Activated T-cell treated with anti-CD3 and anti-CD28 coated beads, Interleukin-2, amount 50 U/mL, for 72 hours (primary cell): ENCODE measurements at regions not wholly inside any gene's neighbourhood (a gene's known extent, or its start where the extent isn't known, plus 50 kb on each side); places are given as distances from the start of the nearest gene placed in this dataset.

Source experiments
- ATAC-seq, 2 donors: fragments of 150-1000 bp; cut with Tn5 transposase; replicated peaks in 1 of 2; 2 replicates each; pipeline ENCODE4 v1.10.0; 2021; ENCODE audit warnings: moderate library complexity in 2 of 2, mild to moderate bottlenecking in 1 of 2
- DNase-seq, 2 donors: peaks; one replicate each; pipeline ENCODE4 v3.0.0; 2021 to 2022; ENCODE audit warnings: mixed read lengths in 1 of 2
- H3K27ac Mint-ChIP-seq: one replicate; pipeline ENCODE4 v1.8.0; 2022; ENCODE audit warnings: mild to moderate bottlenecking, moderate library complexity, mixed read lengths
- H3K27me3 Mint-ChIP-seq: one replicate; pipeline ENCODE4 v1.8.0; 2022; ENCODE audit warnings: low read depth, mixed read lengths
- H3K36me3 Mint-ChIP-seq, 2 donors: one replicate each; pipeline ENCODE4 v1.8.0; 2022; ENCODE audit warnings: mixed read lengths in 2 of 2, mild to moderate bottlenecking in 1 of 2; ENCODE audit not compliant: insufficient read depth in 2 of 2
- H3K4me1 Mint-ChIP-seq: one replicate; pipeline ENCODE4 v1.8.0; 2022; ENCODE audit warnings: low read depth, mixed read lengths
- H3K4me3 Mint-ChIP-seq, 2 donors: one replicate each; pipeline ENCODE4 v1.8.0; 2022; ENCODE audit warnings: mild to moderate bottlenecking in 2 of 2, mixed read lengths in 2 of 2, moderate library complexity in 2 of 2
- H3K9me3 Mint-ChIP-seq, 2 donors: one replicate each; pipeline ENCODE4 v1.8.0; 2022; ENCODE audit warnings: mixed read lengths in 2 of 2

DNA sequence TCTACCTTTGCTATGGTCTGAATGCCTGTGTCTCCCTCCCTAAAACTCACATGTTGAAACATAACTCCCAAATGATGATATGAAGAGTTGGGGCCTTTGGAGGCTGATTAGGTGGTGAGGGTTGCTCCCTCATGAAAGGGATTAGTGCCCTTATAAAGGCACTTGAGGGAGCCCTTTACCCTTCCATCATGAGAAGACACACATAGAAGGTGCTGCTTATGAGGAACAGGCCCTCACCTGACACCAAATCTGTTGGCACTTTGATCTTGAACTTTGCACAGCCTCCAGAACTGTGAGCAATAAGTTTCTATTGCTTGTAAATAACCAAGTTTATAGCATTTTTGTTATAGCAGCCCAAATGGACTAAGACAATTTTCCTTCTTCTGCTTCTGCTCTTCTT is 76.2 kb upstream of the ADAMTS9 start:
- H3K4me1 Mint-ChIP-seq: no peaks in the 10 kb centered on the region
- no peak overlapping the region for H3K4me3 Mint-ChIP-seq
- ATAC-seq (no peak), DNase-seq (no peak)
- no peaks in the 10 kb centered on the region for H3K27me3 Mint-ChIP-seq
- H3K9me3 Mint-ChIP-seq: peaks cover 2 to 5% of the 10 kb centered on the region in 2 donors
- H3K36me3 Mint-ChIP-seq: no peaks in the 10 kb centered on the region
- H3K27ac Mint-ChIP-seq: no peak overlapping the region

GRCh38 chr3:64761729-64762128 is 73.9 kb upstream of the ADAMTS9 start:
- ATAC-seq (no peak), DNase-seq (no peak)
- H3K36me3 Mint-ChIP-seq: no peaks in the 10 kb centered on the region
- no peak overlapping the region for H3K27ac Mint-ChIP-seq
- no peak overlapping the region for H3K4me3 Mint-ChIP-seq
- no peaks in the 10 kb centered on the region for H3K27me3 Mint-ChIP-seq
- no peaks in the 10 kb centered on the region for H3K4me1 Mint-ChIP-seq
- H3K9me3 Mint-ChIP-seq: peaks cover 2 to 5% of the 10 kb centered on the region in 2 donors

DNA sequence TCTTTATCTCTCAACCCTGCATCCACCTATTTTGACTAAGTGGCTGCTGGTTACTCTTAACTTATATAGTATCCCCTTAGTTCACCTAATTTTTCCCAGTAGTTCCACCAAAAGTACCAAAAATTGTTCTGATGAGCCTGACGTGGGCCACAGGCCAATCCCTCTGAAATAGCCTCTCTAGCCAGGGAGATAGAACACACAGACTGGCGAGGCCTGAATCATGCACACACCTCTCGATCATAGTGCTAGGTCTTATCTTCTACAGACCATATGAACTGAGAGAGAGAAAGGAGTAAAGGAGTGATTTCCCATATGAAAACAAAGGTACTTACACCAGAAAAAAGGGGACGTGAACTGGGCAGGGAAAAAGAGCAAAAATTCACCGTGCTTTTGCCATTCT is 72.5 kb upstream of the ADAMTS9 start:
- Mint-ChIP-seq H3K27ac (no peak overlapping the region), H3K4me3 (no peak overlapping the region), H3K4me1 (no peaks in the 10 kb centered on the region), H3K9me3 (peaks cover 2 to 5% of the 10 kb centered on the region in 2 donors), H3K36me3 (no peaks in the 10 kb centered on the region), H3K27me3 (no peaks in the 10 kb centered on the region)
- ATAC-seq (no peak), DNase-seq (no peak)

DNA sequence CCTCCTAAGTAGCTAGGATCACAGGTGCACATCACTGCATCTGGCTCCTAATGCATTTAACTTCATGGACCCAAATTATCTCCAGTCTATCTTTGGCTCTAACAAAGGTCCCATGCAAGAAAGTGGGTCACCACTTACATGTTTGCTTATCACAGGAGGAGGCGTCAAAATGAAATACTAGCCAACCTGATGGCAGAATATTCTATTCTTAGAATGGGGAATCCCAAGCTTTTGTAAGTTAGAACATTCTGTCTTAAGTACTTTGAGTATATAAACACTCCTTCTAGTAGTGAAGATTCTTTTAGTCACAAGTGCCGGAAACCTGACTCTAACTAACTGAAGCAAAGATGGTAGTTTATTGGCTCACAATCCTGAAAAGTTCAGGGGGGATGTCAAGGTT is 72.0 kb upstream of the ADAMTS9 start:
- ATAC-seq: no peak
- Mint-ChIP-seq H3K27ac (no peak overlapping the region), H3K9me3 (peaks cover 2 to 5% of the 10 kb centered on the region in 2 donors), H3K27me3 (no peaks in the 10 kb centered on the region), H3K4me1 (no peaks in the 10 kb centered on the region), H3K4me3 (no peak overlapping the region), H3K36me3 (no peaks in the 10 kb centered on the region)
- DNase-seq: no peak

- H3K9me3 Mint-ChIP-seq: peaks cover 3 to 5% of the 10 kb centered on the region in 2 donors
- no peaks in the 10 kb centered on the region for H3K36me3 Mint-ChIP-seq
- DNase-seq (no peak), ATAC-seq (no peak)
- no peaks in the 10 kb centered on the region for H3K27me3 Mint-ChIP-seq
- no peak overlapping the region for H3K4me3 Mint-ChIP-seq
- no peaks in the 10 kb centered on the region for H3K4me1 Mint-ChIP-seq
- H3K27ac Mint-ChIP-seq: no peak overlapping the region
Measured at GRCh38 chr3:64756398-64756986, 68.7 kb upstream of the ADAMTS9 start.

DNA sequence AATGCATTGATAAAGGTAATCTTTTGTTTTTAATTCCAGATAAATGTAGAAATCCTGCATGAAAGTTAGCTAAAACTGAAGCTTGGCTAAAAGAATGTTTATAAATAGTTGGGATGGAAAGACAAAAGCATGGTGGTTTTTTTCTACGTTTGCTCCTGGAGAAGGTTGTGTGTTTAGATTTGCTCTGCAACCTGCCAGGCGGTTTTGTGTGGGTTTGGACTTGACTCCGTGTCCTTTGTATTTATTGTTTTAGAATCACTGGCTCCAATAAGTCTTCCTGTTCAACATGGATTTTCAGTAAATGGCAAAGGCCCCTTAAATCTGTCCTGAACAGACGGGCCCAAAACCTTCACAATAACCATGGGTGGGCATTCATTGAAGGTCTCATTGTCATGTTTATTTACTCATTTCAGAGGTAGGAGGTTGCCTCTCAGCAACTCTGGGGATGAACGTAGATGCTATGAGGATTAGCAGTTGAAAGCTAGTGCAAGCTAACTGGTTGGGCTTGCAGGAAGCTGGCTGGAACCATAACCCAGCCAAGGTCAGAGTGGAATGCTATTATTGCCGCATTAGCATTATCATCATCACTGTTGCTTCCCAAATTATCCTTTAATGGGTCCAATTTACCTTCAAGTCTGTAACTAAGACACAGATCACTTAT is 60.6 kb upstream of the ADAMTS9 start:
- DNase-seq (no peak), ATAC-seq (no peak)
- Mint-ChIP-seq H3K27ac (no peak overlapping the region), H3K27me3 (no peaks in the 10 kb centered on the region), H3K4me1 (no peaks in the 10 kb centered on the region), H3K9me3 (peaks cover 0 to 3% of the 10 kb centered on the region in 2 donors), H3K4me3 (no peak overlapping the region), H3K36me3 (no peaks in the 10 kb centered on the region)

GRCh38 chr3:64747679-64748078 is 59.9 kb upstream of the ADAMTS9 start:
- DNase-seq (no peak), ATAC-seq (no peak)
- no peak overlapping the region for H3K27ac Mint-ChIP-seq
- H3K36me3 Mint-ChIP-seq: no peaks in the 10 kb centered on the region
- H3K27me3 Mint-ChIP-seq: no peaks in the 10 kb centered on the region
- H3K9me3 Mint-ChIP-seq: peaks cover 0 to 3% of the 10 kb centered on the region in 2 donors
- no peak overlapping the region for H3K4me3 Mint-ChIP-seq
- no peaks in the 10 kb centered on the region for H3K4me1 Mint-ChIP-seq

DNA sequence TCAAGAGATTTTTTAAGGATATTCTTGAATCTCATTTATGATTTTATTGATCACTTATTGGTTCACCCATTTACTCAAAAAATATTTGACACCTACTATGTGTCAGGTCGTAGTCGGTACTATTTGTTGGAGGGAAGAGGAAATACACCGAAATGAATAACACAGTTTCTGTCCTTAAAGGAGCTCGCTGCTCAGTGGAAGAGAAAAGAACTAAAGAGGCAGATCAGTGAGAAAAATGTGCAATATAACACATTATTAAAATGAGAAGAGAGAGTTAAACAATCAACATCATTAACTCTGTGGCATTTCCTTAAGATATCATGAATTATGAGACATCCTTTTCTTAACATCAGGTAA is 56.1 kb upstream of the ADAMTS9 start:
- ATAC-seq: no peak
- Mint-ChIP-seq H3K27ac (no peak overlapping the region), H3K4me3 (no peak overlapping the region), H3K36me3 (no peaks in the 10 kb centered on the region), H3K27me3 (no peaks in the 10 kb centered on the region), H3K4me1 (no peaks in the 10 kb centered on the region), H3K9me3 (peaks cover 2 to 3% of the 10 kb centered on the region in 2 donors)
- no peak for DNase-seq

GRCh38 chr3:64743156-64743886 is 55.5 kb upstream of the ADAMTS9 start:
- DNase-seq (no peak), ATAC-seq (no peak)
- no peaks in the 10 kb centered on the region for H3K4me1 Mint-ChIP-seq
- no peak overlapping the region for H3K4me3 Mint-ChIP-seq
- no peaks in the 10 kb centered on the region for H3K27me3 Mint-ChIP-seq
- no peak overlapping the region for H3K27ac Mint-ChIP-seq
- peaks cover 2 to 3% of the 10 kb centered on the region in 2 donors for H3K9me3 Mint-ChIP-seq
- no peaks in the 10 kb centered on the region for H3K36me3 Mint-ChIP-seq

DNA sequence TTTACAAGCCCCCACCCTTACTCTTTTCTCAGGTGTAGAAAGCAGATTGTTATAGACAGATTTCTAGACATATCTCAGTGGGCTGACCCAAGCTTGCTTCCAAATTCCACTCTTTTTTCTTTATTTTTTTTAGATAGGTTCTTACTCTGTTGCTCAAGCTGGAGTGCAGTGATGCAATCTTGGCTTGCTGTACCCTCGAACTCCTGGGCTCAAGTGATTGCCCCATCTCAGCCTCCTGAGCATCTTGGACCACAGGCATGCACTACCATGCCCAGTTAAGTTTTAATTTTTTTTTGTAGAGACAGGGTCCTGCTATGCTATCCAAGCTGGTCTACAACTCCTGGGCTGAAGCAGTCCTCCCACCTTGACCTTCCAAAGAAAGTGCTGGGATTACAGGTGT is 53.5 kb upstream of the ADAMTS9 start:
- Mint-ChIP-seq H3K4me1 (no peaks in the 10 kb centered on the region), H3K27me3 (no peaks in the 10 kb centered on the region), H3K36me3 (no peaks in the 10 kb centered on the region), H3K9me3 (peaks cover 2 to 3% of the 10 kb centered on the region in 2 donors), H3K4me3 (no peak overlapping the region), H3K27ac (no peak overlapping the region)
- no peak for DNase-seq
- ATAC-seq: no peak

DNA sequence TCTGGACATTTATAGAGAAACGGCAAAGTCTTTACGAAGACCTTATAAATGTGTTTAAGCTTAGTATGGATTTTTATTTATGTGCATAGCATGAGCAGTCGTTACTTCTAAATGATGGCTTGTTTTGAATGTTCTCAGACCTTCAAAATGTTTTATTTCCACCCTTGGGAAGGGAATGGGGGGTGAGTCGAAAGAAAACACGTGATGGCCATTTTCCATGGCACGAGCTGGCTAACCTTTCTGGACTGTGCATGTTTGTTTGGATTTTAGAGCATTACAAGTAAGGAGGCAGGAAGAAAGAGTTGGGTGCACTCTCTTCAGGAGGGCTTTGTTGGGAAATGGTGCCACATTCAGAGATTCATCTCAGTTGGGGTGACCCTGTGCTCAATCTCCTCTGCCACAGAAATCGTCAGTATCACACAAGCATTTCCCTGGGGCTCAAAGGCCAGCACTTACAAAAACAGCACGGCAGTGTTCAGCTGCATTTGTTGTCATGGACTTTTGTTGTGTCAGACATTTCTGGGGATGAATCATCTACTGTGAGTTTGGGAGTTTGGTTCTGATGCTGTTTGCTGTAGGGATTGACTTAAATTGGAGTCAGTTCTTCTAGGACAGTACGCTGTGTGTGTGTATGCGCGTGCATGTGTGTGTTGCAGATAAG is 52.3 kb upstream of the ADAMTS9 start:
- Mint-ChIP-seq H3K4me3 (no peak overlapping the region), H3K27me3 (no peaks in the 10 kb centered on the region), H3K4me1 (no peaks in the 10 kb centered on the region), H3K9me3 (peaks cover 2 to 3% of the 10 kb centered on the region in 2 donors), H3K27ac (no peak overlapping the region), H3K36me3 (no peaks in the 10 kb centered on the region)
- ATAC-seq (no peak), DNase-seq (no peak)
